GM12875 (cell line): ENCODE measurements at regions not wholly inside any gene's neighbourhood (a gene's known extent, or its start where the extent isn't known, plus 50 kb on each side); places are given as distances from the start of the nearest gene placed in this dataset.

Experiments
- H3K4me3 ChIP-seq: one replicate; pipeline ENCODE4 v1.5.1; 2011; ENCODE audit warnings: low read depth, low read length, control low read depth
- TF ChIP-seq, protein P1 (sequence below): IDR thresholded peaks from 2 replicates; pipeline ENCODE4 v1.5.1; 2011; ENCODE audit warnings: low read depth, mild to moderate bottlenecking, control low read depth, inconsistent platforms, low read length, moderate library complexity, borderline replicate concordance; ENCODE audit not compliant: insufficient read depth

DNA sequence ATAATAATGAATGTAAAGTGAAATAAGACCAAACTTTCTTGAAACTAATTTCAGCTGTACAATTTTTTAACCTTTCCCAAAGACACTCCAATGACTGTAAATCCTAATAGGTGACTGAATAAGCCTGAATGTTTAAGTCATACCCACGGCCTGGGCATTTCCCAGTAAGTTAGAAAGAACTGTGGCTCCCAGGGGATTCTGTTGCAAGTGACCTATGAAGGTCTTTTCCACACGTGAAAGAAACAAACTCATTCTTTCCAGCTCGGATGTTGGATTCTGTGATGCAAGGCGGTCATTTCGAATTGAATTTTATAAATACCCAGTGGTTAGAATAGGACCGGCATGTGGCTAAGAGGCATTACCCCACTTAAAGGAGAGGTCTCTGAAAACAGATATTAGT is 1134.4 kb downstream of the GALC start:
- H3K4me3 ChIP-seq: no peak overlapping the region
- TF ChIP-seq, protein P1, sequence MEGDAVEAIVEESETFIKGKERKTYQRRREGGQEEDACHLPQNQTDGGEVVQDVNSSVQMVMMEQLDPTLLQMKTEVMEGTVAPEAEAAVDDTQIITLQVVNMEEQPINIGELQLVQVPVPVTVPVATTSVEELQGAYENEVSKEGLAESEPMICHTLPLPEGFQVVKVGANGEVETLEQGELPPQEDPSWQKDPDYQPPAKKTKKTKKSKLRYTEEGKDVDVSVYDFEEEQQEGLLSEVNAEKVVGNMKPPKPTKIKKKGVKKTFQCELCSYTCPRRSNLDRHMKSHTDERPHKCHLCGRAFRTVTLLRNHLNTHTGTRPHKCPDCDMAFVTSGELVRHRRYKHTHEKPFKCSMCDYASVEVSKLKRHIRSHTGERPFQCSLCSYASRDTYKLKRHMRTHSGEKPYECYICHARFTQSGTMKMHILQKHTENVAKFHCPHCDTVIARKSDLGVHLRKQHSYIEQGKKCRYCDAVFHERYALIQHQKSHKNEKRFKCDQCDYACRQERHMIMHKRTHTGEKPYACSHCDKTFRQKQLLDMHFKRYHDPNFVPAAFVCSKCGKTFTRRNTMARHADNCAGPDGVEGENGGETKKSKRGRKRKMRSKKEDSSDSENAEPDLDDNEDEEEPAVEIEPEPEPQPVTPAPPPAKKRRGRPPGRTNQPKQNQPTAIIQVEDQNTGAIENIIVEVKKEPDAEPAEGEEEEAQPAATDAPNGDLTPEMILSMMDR: no peak

DNA sequence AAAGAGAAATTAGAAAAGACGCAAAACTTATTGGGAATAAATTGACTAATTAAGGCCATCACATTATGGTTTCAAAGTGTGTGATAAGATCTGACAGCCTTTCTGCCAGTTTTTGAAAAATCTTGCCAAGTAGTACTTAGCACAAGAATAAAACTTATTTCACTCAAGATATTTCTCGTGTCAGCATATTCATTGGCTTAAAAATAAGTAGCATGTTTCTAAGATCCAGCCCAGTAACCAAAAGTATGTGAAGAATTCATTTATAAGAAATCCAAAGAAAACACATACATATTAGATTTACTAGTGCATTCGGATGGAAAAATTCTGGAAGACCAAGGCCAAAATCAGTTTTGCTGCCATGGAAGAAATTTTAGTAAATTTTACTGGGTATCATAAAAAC is 1135.0 kb downstream of the GALC start:
- H3K4me3 ChIP-seq: no peak overlapping the region
- TF ChIP-seq, protein P1: no peak

DNA sequence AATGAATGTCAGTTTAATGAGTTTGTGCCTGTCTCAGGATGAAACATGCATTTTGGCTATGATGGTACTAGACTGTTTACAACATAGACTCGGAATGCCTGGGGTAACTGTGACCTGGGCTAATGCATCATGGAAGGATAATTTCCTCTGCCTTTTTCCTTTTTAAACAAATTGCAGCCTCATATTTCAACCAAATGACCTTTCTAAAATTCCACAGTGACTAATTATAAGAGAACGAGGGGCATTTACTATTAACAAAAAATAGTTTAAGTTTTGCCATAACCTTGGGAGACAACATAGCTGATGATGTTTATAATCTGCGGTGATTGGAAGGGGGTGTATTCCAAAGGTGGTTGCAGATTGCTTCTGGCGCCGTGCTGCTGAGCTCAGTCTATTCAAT is 1140.5 kb downstream of the GALC start:
- TF ChIP-seq, protein P1: no peak
- H3K4me3 ChIP-seq: no peak overlapping the region

DNA sequence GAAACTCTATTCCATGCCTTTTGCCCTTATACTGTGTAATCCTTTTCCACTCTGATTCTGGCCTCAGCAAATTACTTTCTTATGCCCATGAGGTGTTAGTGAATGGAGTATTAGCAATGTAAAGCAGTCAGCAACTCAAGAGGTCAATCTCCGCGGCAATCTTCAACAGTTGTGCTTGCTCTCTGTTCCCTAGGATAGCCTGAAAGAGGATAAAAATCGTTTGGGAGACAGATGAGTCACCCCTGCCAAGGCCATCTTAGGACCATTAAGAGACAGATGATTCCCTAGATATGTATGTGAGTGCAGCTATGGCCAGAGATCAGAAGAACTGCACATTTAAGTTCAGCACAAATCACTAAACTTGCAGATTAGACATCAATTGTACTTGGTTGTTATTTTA is 1145.8 kb downstream of the GALC start:
- H3K4me3 ChIP-seq: no peak overlapping the region
- TF ChIP-seq, protein P1: no peak

DNA sequence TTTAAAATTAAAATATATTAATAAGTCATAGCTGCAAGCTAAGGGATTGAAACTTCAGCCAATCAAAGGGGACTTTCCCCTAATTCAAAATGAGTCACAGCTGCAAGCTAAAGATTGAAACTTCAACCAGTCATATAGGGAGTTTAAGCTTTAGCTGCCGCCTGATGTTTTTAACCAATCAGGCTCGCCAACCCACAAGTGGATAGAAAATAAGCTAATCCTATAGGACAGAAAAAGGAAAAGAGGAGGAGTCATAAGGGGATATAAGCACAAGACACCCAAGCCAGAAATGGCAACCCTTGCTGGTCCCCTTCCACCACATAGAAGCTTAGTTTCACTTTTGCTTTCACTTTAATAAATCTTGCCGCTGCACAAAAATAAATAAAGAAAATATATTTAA is 1154.6 kb downstream of the GALC start:
- H3K4me3 ChIP-seq: no peak overlapping the region
- TF ChIP-seq, protein P1: no peak

DNA sequence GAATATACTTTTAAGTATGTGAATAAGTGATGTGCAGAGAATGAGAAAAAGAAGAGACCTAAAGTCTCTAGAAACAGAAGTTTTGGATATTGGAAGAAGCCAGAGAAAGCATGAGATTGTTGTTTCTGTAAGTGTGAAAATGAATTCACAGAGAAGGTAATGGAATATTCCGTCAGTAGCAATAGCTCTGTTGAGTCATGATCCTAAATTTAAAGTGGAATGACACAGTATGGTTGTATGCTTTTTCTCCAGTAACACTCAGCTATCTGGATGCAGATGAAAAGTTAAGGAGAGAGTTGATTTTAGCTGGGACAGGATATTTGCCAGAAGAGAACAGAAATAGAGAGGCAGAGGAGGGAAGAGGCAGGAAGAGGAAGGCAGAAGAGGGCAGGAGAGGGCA is 1166.3 kb downstream of the GALC start:
- TF ChIP-seq, protein P1: no peak
- H3K4me3 ChIP-seq: no peak overlapping the region

DNA sequence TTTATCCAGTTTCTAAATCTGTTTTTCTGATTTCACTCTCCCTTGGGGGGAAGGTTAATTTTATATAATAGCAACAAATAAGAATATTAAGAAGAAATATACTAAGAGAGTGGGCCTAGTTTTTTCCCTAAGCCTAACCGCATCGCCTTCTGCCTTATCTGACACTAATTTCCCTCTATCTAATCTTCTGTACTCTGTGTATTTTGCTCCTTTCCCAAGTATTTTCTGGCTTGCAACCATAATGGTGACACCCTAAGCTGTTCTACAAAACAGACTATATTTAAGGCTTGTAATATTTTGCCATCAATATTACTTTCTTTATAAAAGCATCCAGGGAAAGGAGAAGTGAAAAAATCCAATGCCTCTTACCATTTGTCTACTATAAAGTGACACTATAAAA is 1168.8 kb downstream of the GALC start:
- no peak overlapping the region for H3K4me3 ChIP-seq
- TF ChIP-seq, protein P1: no peak
